ENCODE measurements at regions not wholly inside any gene's neighbourhood (a gene's known extent, or its start where the extent isn't known, plus 50 kb on each side); places are given as distances from the start of the nearest gene placed in this dataset.

DNA sequence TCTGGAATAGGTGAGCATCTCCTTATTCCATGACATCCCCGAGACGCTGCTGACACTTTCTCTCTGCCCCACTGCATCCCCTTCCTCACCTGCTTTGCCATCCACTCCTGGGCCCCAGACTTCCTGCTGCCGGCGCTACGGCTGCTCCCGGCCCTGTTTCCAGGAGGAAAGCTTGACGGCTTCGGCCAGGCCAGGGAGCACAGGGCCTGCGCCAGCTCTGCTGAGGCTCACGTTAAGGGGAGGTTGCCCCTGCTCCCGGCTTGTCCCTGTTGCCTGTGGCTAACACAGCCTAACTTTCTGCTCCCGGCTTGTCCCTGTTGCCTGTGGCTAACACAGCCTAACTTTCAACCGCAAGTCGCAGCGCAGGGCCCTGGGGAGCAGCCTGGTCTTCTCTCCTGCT is 177.3 kb upstream of the RGMA start:
- DNase-seq = no peak

DNA sequence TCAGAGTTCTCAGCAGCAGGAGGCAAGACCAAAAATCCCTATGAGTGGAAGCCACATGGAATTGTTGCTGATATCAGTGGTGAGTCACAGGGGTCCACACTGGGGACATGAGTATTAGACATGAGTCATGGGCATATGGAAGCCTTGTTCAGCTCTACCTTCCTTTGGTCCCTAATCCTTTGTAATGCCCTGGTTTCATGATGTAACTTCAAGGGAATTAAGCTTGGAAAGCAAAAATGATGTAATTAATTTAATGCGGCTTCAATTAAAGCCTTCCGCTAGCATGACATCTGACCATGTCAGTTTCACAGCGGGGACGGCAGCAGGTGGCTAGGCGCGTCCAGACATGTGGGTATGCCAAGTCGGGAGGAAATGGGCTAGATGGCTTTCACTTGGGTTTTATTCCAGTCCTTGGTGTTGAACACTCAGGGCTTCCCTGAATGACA is 176.1 kb upstream of the RGMA start:
- no peak for DNase-seq

GRCh38 chr15:93261845-93262244 is 172.8 kb upstream of the RGMA start:
- no peak for DNase-seq

- no peak for DNase-seq
These were observed 168.9 kb upstream of the RGMA start for GRCh38 chr15:93257920-93258319.

- no peak for DNase-seq
These were observed 164.7 kb upstream of the RGMA start for GRCh38 chr15:93253681-93254080.

DNA sequence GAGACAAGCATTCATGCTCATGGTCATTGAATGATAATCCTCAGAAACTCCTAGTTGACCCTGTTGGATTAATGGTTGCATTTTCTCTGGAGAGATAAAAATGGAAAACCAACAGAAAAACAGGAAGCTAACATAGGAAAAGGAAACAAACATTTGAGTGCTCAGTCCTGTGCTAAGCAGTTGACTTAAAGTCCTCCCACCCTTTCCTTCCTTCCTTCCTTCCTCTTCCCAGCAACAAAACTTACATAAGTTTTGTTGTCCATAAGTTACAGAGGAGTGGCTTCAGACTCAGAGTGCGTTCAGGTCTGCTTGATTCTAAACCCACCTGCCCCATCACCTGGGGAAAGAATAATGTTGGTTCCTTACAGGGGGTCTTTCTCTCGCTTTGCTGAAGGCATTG is 163.8 kb upstream of the RGMA start:
- DNase-seq = no peak

GRCh38 chr15:93250950-93251349 is 161.9 kb upstream of the RGMA start:
- peak; percentile 27 for DNase-seq

GRCh38 chr15:93250209-93250608 is 161.2 kb upstream of the RGMA start:
- DNase-seq = no peak

DNA sequence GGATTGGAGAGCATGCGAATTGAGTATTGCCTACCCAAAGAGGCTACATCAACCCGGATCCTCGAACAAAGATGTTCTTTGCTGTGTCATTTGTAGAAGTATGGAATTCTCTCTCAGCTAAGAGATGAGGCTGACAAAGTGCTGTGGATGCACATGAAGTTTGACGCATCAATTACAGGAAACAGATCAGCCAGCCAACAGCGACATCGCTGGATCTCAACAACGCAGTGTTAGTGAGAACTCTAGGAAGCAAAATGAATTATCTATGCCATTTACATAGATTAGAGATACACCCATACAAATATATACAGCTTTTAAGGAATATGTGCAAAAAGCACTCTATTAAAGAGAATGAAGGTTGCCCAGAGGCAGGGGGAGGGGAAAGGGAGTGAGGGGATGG is 160.6 kb upstream of the RGMA start:
- no peak for DNase-seq

DNA sequence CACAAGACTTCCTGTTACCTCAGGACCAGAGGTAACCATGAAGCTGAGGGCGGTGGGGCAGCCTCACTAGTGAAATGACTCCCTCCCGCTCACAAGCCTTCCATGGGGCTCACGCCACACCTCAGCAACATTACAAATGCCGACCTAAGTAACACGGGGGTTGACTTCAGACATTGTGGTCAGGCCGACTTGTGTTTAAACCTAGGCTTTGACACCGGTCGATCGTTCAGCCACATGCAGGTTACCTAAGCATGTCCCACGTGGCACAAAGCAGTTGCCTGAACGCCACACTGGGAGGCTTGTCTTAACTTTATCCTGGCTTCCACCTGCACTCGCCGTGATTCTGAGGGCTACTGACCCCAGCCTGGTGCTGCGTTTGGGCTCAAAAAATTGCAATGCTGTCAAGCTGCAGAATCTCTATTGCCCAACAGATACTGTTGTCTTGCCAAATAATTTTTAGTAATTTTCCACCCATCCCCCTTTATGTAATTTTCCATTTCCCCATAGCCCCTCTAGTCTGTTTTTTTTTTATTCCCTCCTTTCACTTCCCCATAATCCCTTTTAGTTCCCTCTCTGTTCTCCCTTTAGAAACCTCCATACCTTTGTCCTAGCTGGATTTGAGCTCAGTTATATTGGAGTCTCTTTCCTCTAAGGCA is 158.6 kb upstream of the RGMA start:
- DNase-seq = no peak

GRCh38 chr15:93246266-93247242 is 157.5 kb upstream of the RGMA start:
- DNase-seq = no peak

GRCh38 chr15:93245661-93246042 is 156.6 kb upstream of the RGMA start:
- DNase-seq = no peak

- DNase-seq = peak; percentile 51
These were observed 156.0 kb upstream of the RGMA start for GRCh38 chr15:93244696-93245660.

DNA sequence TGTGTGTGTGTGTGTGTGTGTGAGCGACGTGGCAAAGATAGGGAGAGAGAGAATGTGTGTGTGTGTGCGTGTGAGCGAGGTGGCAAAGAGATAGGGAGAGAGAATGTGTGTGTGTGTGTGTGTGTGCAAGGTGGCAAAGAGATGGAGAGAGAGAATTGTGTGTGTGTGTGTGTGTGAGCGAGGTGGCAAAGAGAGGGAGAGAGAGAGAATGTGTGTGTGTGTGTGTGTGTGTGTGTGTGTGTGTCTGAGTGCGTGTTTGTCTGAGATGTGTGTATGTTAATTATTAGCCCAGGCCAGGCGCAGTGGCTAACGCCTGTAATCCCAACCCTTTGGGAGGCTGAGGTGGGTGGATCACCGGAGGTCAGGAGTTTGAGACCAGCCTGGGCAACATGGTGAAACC is 154.6 kb upstream of the RGMA start:
- no peak for DNase-seq

DNA sequence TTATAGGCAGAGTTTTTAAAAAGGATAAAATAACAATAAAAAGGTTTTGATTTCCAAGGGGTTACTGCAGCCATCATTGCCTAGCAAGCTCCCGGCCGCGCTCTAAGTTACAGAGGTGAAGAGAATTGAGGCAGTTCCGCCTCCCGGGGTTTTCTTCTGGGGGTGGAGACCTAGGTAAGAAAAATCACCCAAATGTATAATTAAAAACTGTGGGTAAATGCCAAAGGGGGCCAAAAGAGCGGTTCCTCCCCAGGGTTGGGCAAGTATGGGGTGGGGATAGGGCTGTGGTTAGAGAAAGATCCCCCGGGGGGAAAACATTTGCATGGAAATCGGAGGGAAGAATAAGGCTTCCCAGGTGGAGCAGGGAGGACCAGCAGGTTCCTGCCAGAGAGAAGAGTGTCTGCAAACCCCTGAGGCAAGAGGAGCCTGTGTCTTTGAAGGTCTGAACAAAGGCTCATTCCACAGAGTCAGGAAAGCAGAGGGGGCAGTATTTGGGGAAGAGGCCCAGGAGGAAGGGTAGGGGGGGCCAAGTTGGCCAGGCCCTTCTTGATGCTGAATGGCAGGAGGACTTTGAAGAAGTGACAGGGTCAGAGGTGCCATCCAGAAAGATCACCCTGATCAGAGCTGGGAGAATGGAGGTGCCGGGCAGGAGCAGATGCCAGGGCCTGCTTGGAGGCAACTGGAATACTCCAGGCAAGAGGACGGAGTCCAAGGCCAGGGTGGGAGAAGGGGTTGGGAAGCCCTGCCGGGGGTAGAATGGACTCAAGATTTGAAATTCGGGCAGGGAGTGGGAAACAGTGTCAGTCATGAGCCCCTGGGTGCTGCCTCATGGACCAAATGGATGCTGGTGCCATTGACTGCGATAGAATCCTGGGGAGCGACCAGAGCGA is 152.9 kb upstream of the RGMA start:
- DNase-seq = no peak

GRCh38 chr15:93239993-93240392 is 151.0 kb upstream of the RGMA start:
- DNase-seq = no peak

DNA sequence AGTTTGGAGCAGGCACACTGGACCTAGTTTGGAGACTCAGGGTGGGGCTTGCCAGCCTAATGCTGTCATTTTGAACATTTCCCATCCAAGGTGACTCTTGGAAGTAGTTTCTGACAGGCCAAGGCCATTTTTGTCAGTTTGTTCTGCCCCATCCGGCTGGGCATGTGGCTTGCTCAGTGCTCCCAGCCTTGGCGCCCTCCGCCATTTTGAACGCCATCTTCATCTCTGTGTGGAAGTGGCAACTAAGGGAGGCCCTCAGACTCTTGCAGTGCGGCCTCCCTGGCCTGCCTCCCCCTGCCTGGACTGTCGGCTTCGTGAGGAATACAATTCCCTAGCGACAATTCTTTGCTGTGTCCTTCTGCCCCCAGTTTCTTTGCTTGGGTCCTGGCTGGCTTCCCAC is 150.6 kb upstream of the RGMA start:
- DNase-seq = no peak

- DNase-seq = no peak
These were observed 149.6 kb upstream of the RGMA start for GRCh38 chr15:93238641-93239040.

DNA sequence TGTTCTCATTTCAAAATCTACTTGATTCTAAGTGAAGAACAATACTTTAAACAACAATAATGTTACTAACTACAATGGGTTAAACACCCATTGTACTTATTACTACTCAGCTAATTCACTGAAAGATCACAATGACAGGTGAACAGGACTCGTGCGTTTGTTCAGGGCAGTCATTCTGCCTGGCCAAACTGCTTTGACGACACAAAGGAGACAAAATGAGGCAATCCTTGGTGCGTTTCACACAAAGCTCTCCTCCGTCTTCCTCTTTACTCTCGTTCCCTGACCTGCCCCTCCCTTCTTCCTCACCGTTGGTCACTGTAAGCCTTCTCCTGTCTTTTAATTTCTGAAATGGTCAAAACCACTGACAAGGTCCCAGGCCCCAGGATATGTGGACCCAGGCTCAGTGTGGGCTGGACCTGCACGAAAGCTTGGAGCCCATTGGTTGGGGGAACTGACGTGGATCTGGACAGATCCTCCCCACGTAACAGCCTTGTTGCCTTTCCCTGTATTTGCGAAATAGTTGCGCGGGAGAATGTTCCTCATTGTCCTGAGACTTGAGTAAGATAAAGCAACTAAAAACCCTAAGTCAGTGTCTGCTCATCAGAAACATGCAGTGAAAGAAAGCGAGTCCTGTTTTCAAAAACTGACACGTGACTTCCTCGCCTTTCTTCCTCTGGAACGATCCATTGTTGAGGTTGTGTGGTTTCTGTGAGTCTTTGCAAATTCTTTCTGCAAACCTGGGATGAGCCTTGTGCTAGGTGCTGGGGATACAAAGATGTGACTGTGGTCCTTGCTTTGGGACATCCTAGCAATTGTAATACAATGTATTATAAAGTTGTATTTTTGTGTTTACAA is 147.1 kb upstream of the RGMA start:
- DNase-seq = no peak

- DNase-seq = no peak
These were observed 146.3 kb upstream of the RGMA start for GRCh38 chr15:93235269-93235668.

Measured in renal pelvis (tissue), 1 donor.